Amniotic stem cell (primary cell): ENCODE measurements at regions not wholly inside any gene's neighbourhood (a gene's known extent, or its start where the extent isn't known, plus 50 kb on each side); places are given as distances from the start of the nearest gene placed in this dataset.
A peak's percentile ranks its signal among the peaks of the same experiment; 100 is the strongest.
"Not testable (repeated sequence)": the region's sequence is repeated elsewhere in the genome, so short reads cannot be mapped to it uniquely, and the experiment has no call there.

ENCODE experiments used
- DNase-seq: peaks from one replicate; lab custom pipeline; 2025; lab: John Stamatoyannopoulos, UW

DNA sequence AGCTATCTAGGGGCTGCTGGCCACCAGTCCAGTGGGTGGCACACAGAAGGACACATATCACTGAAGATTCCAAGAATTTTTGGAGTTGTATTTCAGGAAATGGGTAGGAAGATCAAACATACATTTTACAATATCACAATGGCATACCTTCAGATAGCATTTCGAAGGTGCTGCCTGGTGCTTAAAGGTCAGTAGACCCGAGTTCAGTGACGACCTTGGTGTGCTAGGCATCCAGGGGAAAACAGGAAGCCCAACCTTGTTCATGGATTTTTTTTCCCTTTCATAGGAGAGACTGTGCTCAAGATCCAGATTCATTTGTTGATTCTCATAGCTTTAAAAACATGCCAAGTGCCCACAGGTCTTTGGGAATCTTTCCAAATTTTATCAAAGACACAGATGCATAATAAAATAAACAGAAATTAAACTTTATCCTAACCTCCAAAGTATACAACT lies 51.0 kb upstream of the RCBTB2 start:
- DNase-seq = no peak

DNA sequence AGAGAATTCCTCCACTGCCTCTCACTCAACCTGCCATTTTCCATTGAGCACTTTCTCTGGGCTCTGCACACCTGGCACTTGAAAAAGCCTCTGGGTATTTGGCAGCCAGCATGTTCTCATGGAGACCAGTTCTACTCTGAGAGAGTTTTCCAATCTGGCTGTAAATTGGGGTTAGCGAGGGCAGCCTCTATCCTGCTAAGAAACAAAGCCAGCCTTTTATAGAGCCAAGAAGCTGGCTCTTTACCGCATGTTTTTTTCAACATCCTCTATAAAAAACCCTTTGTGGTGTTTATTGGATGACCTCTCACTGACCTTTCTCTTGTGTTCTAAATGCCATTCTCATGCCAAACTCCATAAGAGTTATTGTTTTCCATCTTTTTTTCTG lies 52.6 kb upstream of the RCBTB2 start:
- no peak for DNase-seq

DNA sequence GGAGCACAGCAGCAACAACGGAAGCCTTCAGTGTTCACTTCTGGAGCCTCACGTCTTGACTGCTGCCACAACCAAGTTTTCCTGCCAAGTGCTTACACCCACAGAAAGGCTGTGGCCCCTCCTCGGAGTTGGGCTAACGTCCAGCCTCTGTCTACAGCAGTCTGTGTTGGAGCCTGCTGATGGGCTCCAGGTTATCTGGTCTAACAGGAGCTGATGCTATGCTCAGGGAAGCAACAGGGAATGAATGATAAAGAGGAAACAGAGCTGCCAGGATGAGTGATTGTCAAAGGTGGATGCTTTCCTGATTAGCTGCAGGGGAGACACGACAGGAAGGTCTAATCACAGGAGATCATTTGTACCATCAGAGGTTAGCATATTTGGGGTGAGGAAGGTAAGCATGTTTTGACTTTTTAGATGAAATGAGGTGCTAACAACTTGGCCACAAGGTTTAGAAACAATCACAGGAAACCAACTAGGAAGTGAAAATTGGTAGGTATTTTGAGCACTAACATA lies 53.8 kb upstream of the RCBTB2 start:
- no peak for DNase-seq

GRCh38 chr13:48588120-48588519 lies 55.2 kb upstream of the RCBTB2 start:
- no peak for DNase-seq

DNA sequence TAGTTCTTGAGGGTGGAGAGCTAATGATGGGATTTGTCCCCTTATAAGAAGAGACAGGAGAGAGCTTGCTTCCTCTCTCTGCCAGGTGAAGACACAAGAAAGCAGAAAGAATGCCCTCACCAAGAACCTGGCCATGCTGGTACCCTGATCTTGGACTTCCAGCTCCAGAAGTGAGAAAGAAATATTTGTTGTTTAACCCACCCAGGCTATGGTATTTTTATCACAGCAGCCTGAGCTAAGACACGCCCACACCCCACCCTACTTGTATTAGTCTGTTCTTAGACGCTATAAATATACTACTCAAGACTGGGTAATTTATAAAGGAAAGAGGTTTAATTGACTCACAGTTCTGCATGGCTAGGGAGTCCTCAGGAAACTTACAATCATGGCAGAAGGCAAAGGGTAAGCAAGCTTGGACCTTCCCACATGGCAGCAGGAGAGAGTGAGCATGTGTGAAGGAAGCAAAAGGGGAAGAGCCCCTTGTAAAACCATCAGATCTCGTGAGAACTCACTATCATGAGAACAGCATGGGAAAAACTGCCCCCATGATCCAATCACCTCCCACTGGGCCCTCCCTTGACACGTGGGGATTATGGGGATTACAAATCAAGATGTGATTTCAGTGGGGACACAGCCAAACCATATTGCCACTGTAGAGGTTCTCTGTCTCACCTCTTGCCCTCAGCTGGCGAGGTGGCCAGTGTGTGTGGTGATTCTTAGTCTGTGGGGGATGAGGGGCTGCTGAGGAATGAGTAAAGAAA lies 57.4 kb upstream of the RCBTB2 start:
- no peak for DNase-seq

- not testable (repeated sequence) for DNase-seq
Measured at GRCh38 chr13:48591124-48591872, 58.4 kb upstream of the RCBTB2 start.

- DNase-seq = no peak
Measured at GRCh38 chr13:48591889-48592687, 59.2 kb upstream of the RCBTB2 start.

GRCh38 chr13:48592688-48593049 lies 59.8 kb upstream of the RCBTB2 start:
- no peak for DNase-seq

DNA sequence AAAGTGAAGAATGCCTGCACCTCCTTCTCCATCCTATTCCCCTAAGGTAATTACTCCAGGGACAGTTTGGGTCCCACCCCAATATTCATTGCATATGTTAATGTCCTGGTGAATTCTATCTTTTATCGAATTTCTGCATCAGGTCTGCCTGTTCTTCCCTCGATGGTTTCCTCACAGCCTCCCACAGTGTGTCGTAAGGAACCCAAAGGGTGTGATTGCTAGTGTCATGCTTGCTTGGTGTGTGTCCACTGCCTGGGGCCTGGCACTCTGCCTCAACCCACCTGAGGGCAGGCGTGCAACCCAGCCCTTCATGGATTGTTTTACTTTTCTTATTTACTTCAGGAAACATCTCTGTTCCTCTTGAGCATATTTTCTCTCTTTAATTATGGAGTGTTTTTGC lies 60.2 kb upstream of the CYSLTR2 start:
- DNase-seq = no peak

- DNase-seq = no peak
Measured at GRCh38 chr13:48594096-48594815, 59.5 kb upstream of the CYSLTR2 start.

DNA sequence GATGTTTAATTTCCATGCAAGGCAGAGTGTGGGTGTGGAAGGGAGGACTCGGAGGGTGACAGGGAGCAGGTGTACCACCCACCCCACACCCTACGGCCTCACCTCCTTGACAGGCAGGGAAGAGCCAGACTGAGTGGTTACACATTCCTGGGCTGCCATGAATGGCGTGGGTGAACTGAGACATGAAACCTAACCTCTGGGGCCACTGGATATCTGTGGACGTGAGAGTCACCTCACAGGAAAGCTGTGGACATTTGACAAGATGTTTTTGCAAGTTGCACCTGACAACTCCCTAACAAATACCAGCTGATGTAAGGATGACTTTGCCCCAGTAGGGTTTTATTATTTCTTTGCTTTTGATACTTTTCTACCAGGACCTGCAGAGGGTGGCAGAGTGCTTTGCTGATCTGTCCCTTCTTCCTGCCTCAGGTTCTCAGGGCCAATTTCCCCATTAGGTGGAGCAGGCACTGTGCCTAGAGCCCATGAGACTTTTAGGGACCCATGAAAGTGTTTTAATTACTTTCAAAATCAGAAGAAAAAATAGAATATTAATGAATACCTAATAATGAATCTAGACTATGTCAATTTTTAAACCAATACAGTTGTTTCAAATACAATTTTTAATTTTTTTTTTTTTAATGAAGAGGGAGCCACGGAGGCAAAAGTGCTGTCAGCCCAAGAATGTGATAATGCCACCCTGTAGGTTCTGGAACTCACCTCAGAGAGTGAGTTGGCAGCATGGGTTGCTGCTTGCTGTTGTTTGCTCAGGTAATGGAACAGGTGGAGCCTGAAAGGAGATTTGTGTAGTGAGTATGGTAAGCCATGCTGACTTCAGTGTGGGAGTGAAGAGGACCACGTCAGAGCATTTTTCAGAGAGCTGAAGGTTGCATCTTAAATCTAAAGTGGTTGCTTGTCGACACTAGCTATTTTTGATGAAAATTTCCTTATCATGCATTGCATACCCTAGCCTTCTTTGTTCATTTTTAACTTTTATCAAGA lies 58.0 kb upstream of the CYSLTR2 start:
- peak; percentile 5 for DNase-seq

GRCh38 chr13:48600374-48601364 lies 53.1 kb upstream of the CYSLTR2 start:
- DNase-seq = peak; percentile 27

- no peak for DNase-seq
Measured at GRCh38 chr13:48602296-48603016, 51.3 kb upstream of the CYSLTR2 start.

GRCh38 chr13:48603375-48603774 lies 50.4 kb upstream of the CYSLTR2 start:
- no peak for DNase-seq
